Activated B cell treated with CpG ODN at 0.5 μM for 24 hours (primary cell): ENCODE measurements at regions not wholly inside any gene's neighbourhood (a gene's known extent, or its start where the extent isn't known, plus 50 kb on each side); places are given as distances from the start of the nearest gene placed in this dataset.

Source experiments
- ATAC-seq: fragments of 200-7000 bp; cut with Tn5 transposase; one replicate; pipeline ENCODE4 v1.10.0; 2021; ENCODE audit warnings: low read depth, mild to moderate bottlenecking, moderate library complexity
- CTCF ChIA-PET: fragments of 350-600 bp; sonication (Branson Sonifier 250); formaldehyde crosslinking; loops from one replicate; lab custom pipeline; 2021; ENCODE audit warnings: antibody characterized with exemption; lab: Charles Lee
- POLR2A ChIA-PET: fragments of 350-600 bp; sonication (Branson Sonifier 250); formaldehyde crosslinking; loops from one replicate; lab custom pipeline; 2021; ENCODE audit warnings: antibody characterized with exemption; lab: Charles Lee
- DNase-seq: peaks from one replicate; pipeline ENCODE4 v3.0.0; 2022
- H3K27ac Mint-ChIP-seq: one replicate; pipeline ENCODE4 v1.8.0; 2020; ENCODE audit warnings: mixed read lengths
- H3K27me3 Mint-ChIP-seq: one replicate; pipeline ENCODE4 v1.8.0; 2021; ENCODE audit warnings: mixed read lengths
- H3K36me3 Mint-ChIP-seq: one replicate; pipeline ENCODE4 v1.8.0; 2021; ENCODE audit warnings: low read depth, mixed read lengths
- H3K4me1 Mint-ChIP-seq: one replicate; pipeline ENCODE4 v1.8.0; 2021; ENCODE audit warnings: mixed read lengths
- H3K4me3 Mint-ChIP-seq: one replicate; pipeline ENCODE4 v1.8.0; 2020; ENCODE audit warnings: mild to moderate bottlenecking, mixed read lengths
- H3K9me3 Mint-ChIP-seq: one replicate; pipeline ENCODE4 v1.8.0; 2020; ENCODE audit warnings: mixed read lengths
- CTCF ChIP-seq: fragments of 200-600 bp; IDR thresholded peaks from one replicate; pipeline ENCODE4 v1.8.0; 2022; ENCODE audit warnings: antibody characterized with exemption, mild to moderate bottlenecking
- intact Hi-C: fragments of 100-400 bp; cut with micrococcal nuclease; formaldehyde crosslinking; loops from one replicate; pipeline ENCODE4 v1.15.1; 2024

- Mint-ChIP-seq H3K27ac (no peak overlapping the region), H3K9me3 (peaks cover 5% of the 10 kb centered on the region), H3K36me3 (no peaks in the 10 kb centered on the region), H3K4me3 (no peak overlapping the region), H3K27me3 (peaks cover 8% of the 10 kb centered on the region), H3K4me1 (no peaks in the 10 kb centered on the region)
- POLR2A ChIA-PET = no interaction called here
- DNase-seq (no peak), ATAC-seq (no peak)
- TF ChIP-seq CTCF = no peak
- CTCF ChIA-PET = no interaction called here
- intact Hi-C loops = no loop called here
These were observed 144.9 kb downstream of the FHIP1A start for GRCh38 chr4:151553874-151554273.

GRCh38 chr4:151555151-151555945 is 146.4 kb downstream of the FHIP1A start:
- H3K9me3 Mint-ChIP-seq = peaks cover 2% of the 10 kb centered on the region
- no peaks in the 10 kb centered on the region for H3K36me3 Mint-ChIP-seq
- peaks cover 8% of the 10 kb centered on the region for H3K27me3 Mint-ChIP-seq
- no peak for TF ChIP-seq CTCF
- ATAC-seq (no peak), DNase-seq (no peak)
- H3K4me3 Mint-ChIP-seq = no peak overlapping the region
- H3K27ac Mint-ChIP-seq = no peak overlapping the region
- CTCF ChIA-PET = no interaction called here
- H3K4me1 Mint-ChIP-seq = no peaks in the 10 kb centered on the region
- POLR2A ChIA-PET = no interaction called here
- intact Hi-C loops = no loop called here

- Mint-ChIP-seq H3K27me3 (peaks cover 8% of the 10 kb centered on the region), H3K36me3 (no peaks in the 10 kb centered on the region), H3K4me1 (no peaks in the 10 kb centered on the region), H3K27ac (no peak overlapping the region), H3K9me3 (no peaks in the 10 kb centered on the region), H3K4me3 (no peak overlapping the region)
- no peak for TF ChIP-seq CTCF
- POLR2A ChIA-PET = no interaction called here
- ATAC-seq (no peak), DNase-seq (no peak)
- CTCF ChIA-PET = no interaction called here
- intact Hi-C loops = no loop called here
These were observed 149.6 kb downstream of the FHIP1A start for GRCh38 chr4:151558496-151559113.

- DNase-seq = no peak
- Mint-ChIP-seq H3K27me3 (peaks cover 15% of the 10 kb centered on the region), H3K9me3 (no peaks in the 10 kb centered on the region), H3K4me3 (no peak overlapping the region), H3K27ac (no peak overlapping the region), H3K4me1 (no peaks in the 10 kb centered on the region), H3K36me3 (no peaks in the 10 kb centered on the region)
- ChIA-PET POLR2A (no interaction called here), CTCF (no interaction called here)
- intact Hi-C loops = no loop called here
- no peak for TF ChIP-seq CTCF
- ATAC-seq = no peak
These were observed 150.6 kb downstream of the FHIP1A start for GRCh38 chr4:151559595-151559994.

GRCh38 chr4:151561551-151562256 is 152.7 kb downstream of the FHIP1A start:
- no peak overlapping the region for H3K4me3 Mint-ChIP-seq
- no peak for ATAC-seq
- H3K36me3 Mint-ChIP-seq = no peaks in the 10 kb centered on the region
- H3K4me1 Mint-ChIP-seq = peaks cover under 1% of the 10 kb centered on the region
- no peak for TF ChIP-seq CTCF
- H3K27me3 Mint-ChIP-seq = peaks cover 12% of the 10 kb centered on the region
- intact Hi-C loops = no loop called here
- no peak for DNase-seq
- no peaks in the 10 kb centered on the region for H3K9me3 Mint-ChIP-seq
- ChIA-PET POLR2A (no interaction called here), CTCF (no interaction called here)
- no peak overlapping the region for H3K27ac Mint-ChIP-seq
